Natural killer cell (primary cell): ENCODE measurements at regions not wholly inside any gene's neighbourhood (a gene's known extent, or its start where the extent isn't known, plus 50 kb on each side); places are given as distances from the start of the nearest gene placed in this dataset.

Source experiments
- ATAC-seq, 3 donors: fragments of 150-1000 bp in 2 of 3; fragments of 200-7000 bp in 1 of 3; cut with Tn5 transposase; 1 replicate in 1 of 3; 2 replicates in 2 of 3; pipeline ENCODE4 v1.10.0; 2021; ENCODE audit warnings: mild to moderate bottlenecking in 2 of 3, moderate library complexity in 2 of 3
- DNase-seq, 2 donors: peaks; one replicate each; pipeline versions ENCODE4 v3.0.0 to v3.0.0-alpha.2; 2013 to 2021; ENCODE audit warnings: mixed read lengths in 1 of 2
- H3K27ac ChIP-seq: one replicate; pipeline ENCODE4 v1.5.1; 2013; ENCODE audit warnings: mild to moderate bottlenecking, low read length
- H3K27me3 ChIP-seq: one replicate; pipeline ENCODE4 v1.6.1; 2013; ENCODE audit warnings: low read length; ENCODE audit not compliant: control insufficient read depth, insufficient read depth
- H3K36me3 ChIP-seq: one replicate; pipeline ENCODE4 v1.6.1; 2013; ENCODE audit warnings: low read length; ENCODE audit not compliant: control insufficient read depth, insufficient read depth
- H3K4me1 ChIP-seq: one replicate; pipeline ENCODE4 v1.6.1; 2013; ENCODE audit warnings: low read length; ENCODE audit not compliant: control insufficient read depth, insufficient read depth
- H3K4me3 ChIP-seq: one replicate; pipeline ENCODE4 v1.5.1; 2013; ENCODE audit warnings: low read length
- H3K9me3 ChIP-seq: one replicate; pipeline ENCODE4 v1.6.1; 2013; ENCODE audit warnings: low read length; ENCODE audit not compliant: control insufficient read depth, insufficient read depth
- H3K27ac Mint-ChIP-seq, 2 donors: one replicate each; pipeline ENCODE4 v1.8.0; 2022; ENCODE audit warnings: mild to moderate bottlenecking in 2 of 2, mixed read lengths in 2 of 2, moderate library complexity in 1 of 2
- H3K27me3 Mint-ChIP-seq, 2 donors: one replicate each; pipeline ENCODE4 v1.8.0; 2022; ENCODE audit warnings: low read depth in 2 of 2, mixed read lengths in 2 of 2
- H3K36me3 Mint-ChIP-seq: one replicate; pipeline ENCODE4 v1.8.0; 2022; ENCODE audit warnings: mixed read lengths
- H3K4me1 Mint-ChIP-seq, 2 donors: one replicate each; pipeline ENCODE4 v1.8.0; 2022; ENCODE audit warnings: mixed read lengths in 2 of 2
- H3K4me3 Mint-ChIP-seq: one replicate; pipeline ENCODE4 v1.8.0; 2022; ENCODE audit warnings: mild to moderate bottlenecking, moderate library complexity, mixed read lengths
- H3K9me3 Mint-ChIP-seq, 2 donors: one replicate each; pipeline ENCODE4 v1.8.0; 2022; ENCODE audit warnings: mixed read lengths in 2 of 2
- WGBS: methylation state at CpG from one replicate; pipeline ENCODE4 v1.1.7; 2013; ENCODE audit warnings: missing lambda C conversion rate; ENCODE audit not compliant: insufficient coverage; 5-methylcytosine and 5-hydroxymethylcytosine counted together
- intact Hi-C: fragments of 100-400 bp; cut with micrococcal nuclease; formaldehyde crosslinking; loops from one replicate; pipeline ENCODE4 v1.14.2; 2022
- TF ChIP-seq, protein P1 (sequence below): fragments of 200-600 bp; IDR thresholded peaks from one replicate; pipeline ENCODE4 v1.8.0; 2022; ENCODE audit warnings: antibody characterized with exemption

DNA sequence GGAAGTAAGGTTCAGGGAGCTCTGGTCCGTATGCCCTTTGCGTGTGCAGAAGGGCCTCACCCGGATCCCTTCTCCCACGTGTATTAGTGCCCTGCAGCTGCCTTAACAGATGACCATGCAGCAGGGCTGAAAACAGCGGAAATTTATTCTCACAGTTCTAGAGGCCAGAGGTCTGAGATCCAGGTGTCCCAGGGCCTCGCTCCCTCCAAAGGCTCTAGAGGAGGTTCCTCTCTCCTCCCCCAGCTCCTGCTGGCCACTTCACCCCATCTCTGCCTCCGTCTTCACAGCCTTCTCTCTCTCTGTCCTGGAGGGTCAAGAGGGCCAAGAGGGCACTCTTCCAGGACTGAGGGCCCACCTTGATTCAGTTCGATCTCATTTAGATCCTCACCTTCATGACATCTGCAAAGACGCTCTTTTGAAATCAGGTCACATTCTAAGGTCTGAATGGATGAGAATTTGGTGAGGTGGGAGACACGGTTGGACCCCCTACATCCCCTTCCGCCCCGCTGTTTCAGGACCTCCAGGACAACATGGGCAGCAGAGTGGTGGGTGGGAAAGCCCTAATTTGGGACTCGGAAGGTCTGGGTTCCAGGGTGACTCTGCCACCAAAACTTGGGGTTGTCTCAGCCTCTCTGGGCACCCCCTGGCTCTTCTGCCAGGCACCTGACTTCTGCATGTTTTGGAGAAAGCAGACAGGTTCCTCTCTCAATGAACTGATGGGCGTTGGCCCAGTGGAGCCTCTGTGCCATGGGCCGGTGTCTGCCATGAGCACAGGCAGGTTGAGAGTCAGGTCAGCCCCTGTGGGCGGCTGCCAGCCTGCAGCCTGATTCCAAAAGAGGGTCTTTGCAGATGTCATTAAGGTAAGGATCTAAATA is 361.2 kb downstream of the SEC14L1 start:
- Histone ChIP-seq H3K36me3 (peaks cover 38% of the 10 kb centered on the region), H3K4me3 (no peak overlapping the region), H3K27me3 (no peaks in the 10 kb centered on the region), H3K27ac (no peak overlapping the region), H3K9me3 (no peaks in the 10 kb centered on the region), H3K4me1 (no peaks in the 10 kb centered on the region)
- Mint-ChIP-seq H3K9me3 (no peaks in the 10 kb centered on the region), H3K4me3 (no peak overlapping the region), H3K4me1 (peaks cover 0 to 6% of the 10 kb centered on the region in 2 donors), H3K27ac (peak overlapping the region; percentile 17 to 50), H3K36me3 (no peaks in the 10 kb centered on the region), H3K27me3 (no peaks in the 10 kb centered on the region)
- DNase-seq (peak in 1 of 2 donors; percentile 4), ATAC-seq (no peak)
- intact Hi-C loops = no loop called here
- WGBS = 89% methylated on average over 14 of the region's 16 CpGs
- TF ChIP-seq, protein P1, sequence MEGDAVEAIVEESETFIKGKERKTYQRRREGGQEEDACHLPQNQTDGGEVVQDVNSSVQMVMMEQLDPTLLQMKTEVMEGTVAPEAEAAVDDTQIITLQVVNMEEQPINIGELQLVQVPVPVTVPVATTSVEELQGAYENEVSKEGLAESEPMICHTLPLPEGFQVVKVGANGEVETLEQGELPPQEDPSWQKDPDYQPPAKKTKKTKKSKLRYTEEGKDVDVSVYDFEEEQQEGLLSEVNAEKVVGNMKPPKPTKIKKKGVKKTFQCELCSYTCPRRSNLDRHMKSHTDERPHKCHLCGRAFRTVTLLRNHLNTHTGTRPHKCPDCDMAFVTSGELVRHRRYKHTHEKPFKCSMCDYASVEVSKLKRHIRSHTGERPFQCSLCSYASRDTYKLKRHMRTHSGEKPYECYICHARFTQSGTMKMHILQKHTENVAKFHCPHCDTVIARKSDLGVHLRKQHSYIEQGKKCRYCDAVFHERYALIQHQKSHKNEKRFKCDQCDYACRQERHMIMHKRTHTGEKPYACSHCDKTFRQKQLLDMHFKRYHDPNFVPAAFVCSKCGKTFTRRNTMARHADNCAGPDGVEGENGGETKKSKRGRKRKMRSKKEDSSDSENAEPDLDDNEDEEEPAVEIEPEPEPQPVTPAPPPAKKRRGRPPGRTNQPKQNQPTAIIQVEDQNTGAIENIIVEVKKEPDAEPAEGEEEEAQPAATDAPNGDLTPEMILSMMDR = no peak

DNA sequence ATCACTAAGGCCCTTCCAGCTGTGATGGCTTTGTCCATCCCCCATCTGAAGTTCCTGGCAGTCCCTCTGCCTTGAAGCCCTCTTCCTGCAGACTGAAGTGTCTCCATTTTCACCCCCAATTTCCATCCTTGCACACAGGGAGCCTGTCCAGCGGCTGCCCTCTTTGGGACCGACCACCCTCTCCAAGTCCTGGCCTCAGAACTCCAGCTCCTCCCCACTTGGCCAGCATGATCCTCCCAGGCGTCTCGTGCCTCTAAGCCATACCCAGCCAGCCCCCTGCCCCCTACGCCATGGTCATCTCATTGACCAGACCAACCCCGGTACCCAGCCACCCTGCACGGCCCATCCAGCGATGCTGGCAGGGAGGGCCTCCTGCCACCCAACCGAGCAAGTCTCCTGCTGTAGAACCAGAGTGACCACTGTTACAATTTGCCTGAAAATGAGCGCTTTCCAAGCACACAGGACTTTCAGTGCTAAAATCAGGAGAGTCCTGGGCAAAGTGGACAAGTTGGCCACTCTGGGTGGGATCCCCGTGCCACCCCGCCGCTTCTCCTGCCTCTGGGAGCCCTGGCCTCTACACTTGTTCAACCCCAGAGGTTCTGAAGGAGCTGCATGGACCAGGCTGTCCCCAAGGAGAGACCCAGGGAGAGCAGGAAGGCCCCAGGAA is 362.0 kb downstream of the SEC14L1 start:
- Mint-ChIP-seq H3K9me3 (no peaks in the 10 kb centered on the region), H3K27ac (peak overlapping the region; percentile 17 to 50), H3K36me3 (no peaks in the 10 kb centered on the region), H3K4me1 (peaks cover 0 to 6% of the 10 kb centered on the region in 2 donors), H3K4me3 (no peak overlapping the region), H3K27me3 (no peaks in the 10 kb centered on the region)
- H3K36me3 ChIP-seq = peaks cover 32% of the 10 kb centered on the region
- H3K9me3 ChIP-seq = no peaks in the 10 kb centered on the region
- intact Hi-C loops = no loop called here
- H3K27ac ChIP-seq = no peak overlapping the region
- TF ChIP-seq, protein P1 = no peak
- DNase-seq (no peak), ATAC-seq (no peak)
- no peaks in the 10 kb centered on the region for H3K27me3 ChIP-seq
- WGBS = 91% methylated on average over 13 of the region's 13 CpGs
- H3K4me3 ChIP-seq = no peak overlapping the region
- H3K4me1 ChIP-seq = no peaks in the 10 kb centered on the region

DNA sequence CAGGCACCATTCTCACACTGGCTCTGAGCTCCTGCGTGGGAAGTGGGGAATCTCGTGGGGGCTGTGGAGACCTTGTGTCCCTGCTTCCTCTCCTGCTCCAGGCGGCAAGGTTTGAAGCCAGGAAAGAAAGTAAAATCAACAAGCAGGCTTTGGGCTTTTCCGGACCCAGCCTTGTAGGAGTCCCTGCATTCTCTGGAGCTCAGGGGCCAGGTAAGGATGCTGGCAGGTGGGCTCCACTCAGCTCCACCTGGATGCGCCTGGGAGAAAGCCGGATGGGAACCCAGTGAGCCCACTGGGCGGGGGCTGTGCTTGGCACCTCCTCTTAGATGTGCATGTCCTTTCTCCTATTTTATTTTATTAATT is 362.5 kb downstream of the SEC14L1 start:
- H3K27ac ChIP-seq = no peak overlapping the region
- intact Hi-C loops = no loop called here
- Mint-ChIP-seq H3K27ac (no peak overlapping the region), H3K4me1 (peaks cover 0 to 6% of the 10 kb centered on the region in 2 donors), H3K27me3 (no peaks in the 10 kb centered on the region), H3K9me3 (no peaks in the 10 kb centered on the region), H3K36me3 (no peaks in the 10 kb centered on the region), H3K4me3 (no peak overlapping the region)
- no peaks in the 10 kb centered on the region for H3K4me1 ChIP-seq
- TF ChIP-seq, protein P1 = no peak
- WGBS = 97% methylated on average over 6 of the region's 7 CpGs
- H3K4me3 ChIP-seq = no peak overlapping the region
- peaks cover 28% of the 10 kb centered on the region for H3K36me3 ChIP-seq
- ATAC-seq (no peak), DNase-seq (no peak)
- no peaks in the 10 kb centered on the region for H3K9me3 ChIP-seq
- H3K27me3 ChIP-seq = no peaks in the 10 kb centered on the region
